ENCODE measurements at regions not wholly inside any gene's neighbourhood (a gene's known extent, or its start where the extent isn't known, plus 50 kb on each side); places are given as distances from the start of the nearest gene placed in this dataset.

DNA sequence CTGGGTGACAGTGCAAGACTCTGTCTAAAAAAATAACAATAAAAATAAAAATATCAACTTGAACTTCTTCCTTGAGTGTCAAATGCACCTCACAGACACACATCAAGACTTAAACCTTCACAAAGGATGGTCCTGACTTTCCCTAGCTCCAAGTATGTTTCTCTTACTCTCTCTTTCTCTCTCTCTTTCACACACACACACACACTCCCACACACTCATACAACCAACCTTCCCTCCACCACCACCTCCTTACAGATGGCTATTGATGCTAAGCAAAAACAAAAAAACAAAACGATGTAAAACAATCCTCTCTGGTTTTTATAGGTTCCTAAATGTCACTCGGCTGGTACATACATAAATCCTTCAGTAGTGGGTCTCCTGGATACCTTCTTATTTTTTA lies 67.4 kb upstream of the ACVR2A start:
- TF ChIP-seq, protein P1, sequence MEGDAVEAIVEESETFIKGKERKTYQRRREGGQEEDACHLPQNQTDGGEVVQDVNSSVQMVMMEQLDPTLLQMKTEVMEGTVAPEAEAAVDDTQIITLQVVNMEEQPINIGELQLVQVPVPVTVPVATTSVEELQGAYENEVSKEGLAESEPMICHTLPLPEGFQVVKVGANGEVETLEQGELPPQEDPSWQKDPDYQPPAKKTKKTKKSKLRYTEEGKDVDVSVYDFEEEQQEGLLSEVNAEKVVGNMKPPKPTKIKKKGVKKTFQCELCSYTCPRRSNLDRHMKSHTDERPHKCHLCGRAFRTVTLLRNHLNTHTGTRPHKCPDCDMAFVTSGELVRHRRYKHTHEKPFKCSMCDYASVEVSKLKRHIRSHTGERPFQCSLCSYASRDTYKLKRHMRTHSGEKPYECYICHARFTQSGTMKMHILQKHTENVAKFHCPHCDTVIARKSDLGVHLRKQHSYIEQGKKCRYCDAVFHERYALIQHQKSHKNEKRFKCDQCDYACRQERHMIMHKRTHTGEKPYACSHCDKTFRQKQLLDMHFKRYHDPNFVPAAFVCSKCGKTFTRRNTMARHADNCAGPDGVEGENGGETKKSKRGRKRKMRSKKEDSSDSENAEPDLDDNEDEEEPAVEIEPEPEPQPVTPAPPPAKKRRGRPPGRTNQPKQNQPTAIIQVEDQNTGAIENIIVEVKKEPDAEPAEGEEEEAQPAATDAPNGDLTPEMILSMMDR (IDR thresholded peaks at IDR 0.05; ENCODE audit: insufficient read depth, low read depth, low read length), result no peak
- TF ChIP-seq EZH2 (IDR thresholded peaks at IDR 0.05; ENCODE audit: insufficient read depth, low read length), result no peak

Measured in astrocyte (in vitro differentiated cells and primary cell).